Peyer's patch (tissue), 4 donors: ENCODE measurements at regions not wholly inside any gene's neighbourhood (a gene's known extent, or its start where the extent isn't known, plus 50 kb on each side); places are given as distances from the start of the nearest gene placed in this dataset.

Experiments
- DNase-seq, 3 donors: peaks; one replicate each; pipeline ENCODE4 v3.0.0-alpha.2; 2017 to 2019
- H3K27ac ChIP-seq, 4 donors: fragments of 200-600 bp; sonication (generic); one replicate each; pipeline ENCODE4 v1.5.1; 2016 to 2019
- H3K27me3 ChIP-seq, 2 donors: fragments of 200-600 bp; sonication (generic); one replicate each; pipeline ENCODE4 v1.5.1; 2019
- H3K36me3 ChIP-seq, 3 donors: fragments of 200-600 bp; sonication (generic); one replicate each; pipeline ENCODE4 v1.5.1; 2016 to 2019
- H3K4me1 ChIP-seq, 4 donors: fragments of 200-600 bp; sonication (generic); one replicate each; pipeline ENCODE4 v1.5.1; 2016 to 2019
- H3K4me3 ChIP-seq, 4 donors: fragments of 200-600 bp; sonication (generic); 1 replicate in 3 of 4; 2 replicates in 1 of 4; pipeline ENCODE4 v1.5.1; 2016 to 2019; ENCODE audit warnings: mild to moderate bottlenecking in 1 of 4
- H3K9me3 ChIP-seq, 4 donors: fragments of 200-600 bp; sonication (generic); one replicate each; pipeline ENCODE4 v1.5.1; 2016 to 2019; ENCODE audit warnings: mild to moderate bottlenecking in 1 of 4
- POLR2A ChIP-seq, 2 donors: fragments of 450-650 bp; IDR thresholded peaks; one replicate each; pipeline ENCODE4 v1.5.1; 2017; ENCODE audit warnings: antibody characterized with exemption in 2 of 2, mild to moderate bottlenecking in 2 of 2, moderate library complexity in 2 of 2
- TF ChIP-seq, protein P1 (sequence below), 6 experiments: fragments of 450-650 bp in 4 of 6; fragments of 200-600 bp in 2 of 6; sonication (generic) in 1 of 6; IDR thresholded peaks; one replicate each; pipeline ENCODE4 v1.5.1; 2017 to 2019; ENCODE audit warnings: antibody characterized with exemption in 6 of 6, mild to moderate bottlenecking in 3 of 6, moderate library complexity in 1 of 6

DNA sequence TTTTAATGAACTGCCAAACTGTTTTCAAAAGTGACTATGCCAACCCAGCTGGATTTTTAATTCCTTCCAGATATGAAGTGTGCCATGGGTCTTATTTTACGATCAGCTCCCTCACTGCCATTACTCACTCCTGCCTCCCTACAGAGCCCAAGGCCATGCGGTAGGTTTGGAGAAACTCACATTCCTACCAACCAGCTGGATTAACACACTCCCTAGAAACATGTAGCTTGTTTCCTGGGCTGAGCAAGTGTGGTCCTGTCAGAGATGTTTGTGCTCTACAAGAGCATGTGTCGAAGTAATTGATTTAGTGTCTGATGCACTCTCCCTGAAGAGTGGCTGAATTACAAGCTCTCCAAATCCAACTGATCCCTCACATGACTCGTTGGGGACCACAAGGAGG, 82.5 kb downstream of the SPP2 start:
- no peaks in the 10 kb centered on the region for H3K4me1 ChIP-seq
- no peak for TF ChIP-seq POLR2A (IDR thresholded peaks at IDR 0.05)
- TF ChIP-seq, protein P1, sequence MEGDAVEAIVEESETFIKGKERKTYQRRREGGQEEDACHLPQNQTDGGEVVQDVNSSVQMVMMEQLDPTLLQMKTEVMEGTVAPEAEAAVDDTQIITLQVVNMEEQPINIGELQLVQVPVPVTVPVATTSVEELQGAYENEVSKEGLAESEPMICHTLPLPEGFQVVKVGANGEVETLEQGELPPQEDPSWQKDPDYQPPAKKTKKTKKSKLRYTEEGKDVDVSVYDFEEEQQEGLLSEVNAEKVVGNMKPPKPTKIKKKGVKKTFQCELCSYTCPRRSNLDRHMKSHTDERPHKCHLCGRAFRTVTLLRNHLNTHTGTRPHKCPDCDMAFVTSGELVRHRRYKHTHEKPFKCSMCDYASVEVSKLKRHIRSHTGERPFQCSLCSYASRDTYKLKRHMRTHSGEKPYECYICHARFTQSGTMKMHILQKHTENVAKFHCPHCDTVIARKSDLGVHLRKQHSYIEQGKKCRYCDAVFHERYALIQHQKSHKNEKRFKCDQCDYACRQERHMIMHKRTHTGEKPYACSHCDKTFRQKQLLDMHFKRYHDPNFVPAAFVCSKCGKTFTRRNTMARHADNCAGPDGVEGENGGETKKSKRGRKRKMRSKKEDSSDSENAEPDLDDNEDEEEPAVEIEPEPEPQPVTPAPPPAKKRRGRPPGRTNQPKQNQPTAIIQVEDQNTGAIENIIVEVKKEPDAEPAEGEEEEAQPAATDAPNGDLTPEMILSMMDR (IDR thresholded peaks at IDR 0.05): no peak
- H3K4me3 ChIP-seq: no peak overlapping the region
- no peaks in the 10 kb centered on the region for H3K36me3 ChIP-seq
- H3K27me3 ChIP-seq: no peaks in the 10 kb centered on the region
- no peak for DNase-seq
- H3K27ac ChIP-seq: no peak overlapping the region
- no peaks in the 10 kb centered on the region for H3K9me3 ChIP-seq

DNA sequence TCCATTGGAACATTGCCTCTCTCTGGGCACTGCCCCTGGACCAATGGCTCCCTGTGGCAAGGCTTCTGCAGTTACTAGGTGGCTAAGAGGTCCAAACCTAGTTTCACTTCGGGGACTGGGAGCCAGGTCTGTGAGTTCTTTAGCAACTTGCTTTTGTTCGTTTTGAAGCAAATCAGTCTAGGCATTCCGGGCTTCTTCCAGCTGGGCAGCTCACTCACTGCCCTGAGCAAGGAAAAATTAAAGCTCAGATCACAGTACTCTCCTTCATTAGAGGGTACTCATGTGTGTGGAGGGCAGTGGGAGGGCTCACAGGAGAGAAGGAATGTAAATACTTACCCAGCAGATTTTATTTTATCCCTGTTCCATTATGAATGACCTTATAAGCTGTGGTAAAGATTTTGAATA, 80.3 kb downstream of the SPP2 start:
- no peaks in the 10 kb centered on the region for H3K4me1 ChIP-seq
- H3K27me3 ChIP-seq: no peaks in the 10 kb centered on the region
- DNase-seq: no peak
- H3K36me3 ChIP-seq: no peaks in the 10 kb centered on the region
- no peak overlapping the region for H3K27ac ChIP-seq
- no peaks in the 10 kb centered on the region for H3K9me3 ChIP-seq
- H3K4me3 ChIP-seq: no peak overlapping the region
- TF ChIP-seq, protein P1 (IDR thresholded peaks at IDR 0.05): no peak
- TF ChIP-seq POLR2A (IDR thresholded peaks at IDR 0.05): no peak

DNA sequence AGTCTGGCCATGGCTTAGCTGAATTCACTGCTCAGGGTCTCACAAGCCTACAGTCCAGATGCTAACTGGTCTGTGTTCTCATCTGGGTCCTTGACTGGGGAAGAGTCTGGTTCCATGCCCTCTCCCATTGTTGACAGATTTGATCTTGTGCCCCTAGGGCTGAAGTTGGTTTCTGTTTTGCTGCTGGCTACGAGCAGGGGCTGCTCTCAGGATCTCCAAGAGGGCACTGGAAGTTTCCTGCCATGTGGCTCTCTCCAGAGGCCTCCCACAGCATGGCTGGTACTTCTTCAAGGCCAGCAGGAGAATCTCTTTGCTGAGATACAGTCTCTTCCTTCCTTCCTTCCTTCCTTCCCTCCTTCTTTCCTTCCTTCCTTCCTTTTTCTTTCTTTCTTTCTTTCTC, 78.1 kb downstream of the SPP2 start:
- DNase-seq: no peak
- Histone ChIP-seq H3K4me1 (no peaks in the 10 kb centered on the region), H3K4me3 (no peak overlapping the region), H3K27ac (no peak overlapping the region), H3K9me3 (no peaks in the 10 kb centered on the region), H3K27me3 (no peaks in the 10 kb centered on the region), H3K36me3 (no peaks in the 10 kb centered on the region)
- TF ChIP-seq, protein P1 (IDR thresholded peaks at IDR 0.05): no peak
- TF ChIP-seq POLR2A (IDR thresholded peaks at IDR 0.05): no peak
